ENCODE measurements at regions not wholly inside any gene's neighbourhood (a gene's known extent, or its start where the extent isn't known, plus 50 kb on each side); places are given as distances from the start of the nearest gene placed in this dataset.

DNA sequence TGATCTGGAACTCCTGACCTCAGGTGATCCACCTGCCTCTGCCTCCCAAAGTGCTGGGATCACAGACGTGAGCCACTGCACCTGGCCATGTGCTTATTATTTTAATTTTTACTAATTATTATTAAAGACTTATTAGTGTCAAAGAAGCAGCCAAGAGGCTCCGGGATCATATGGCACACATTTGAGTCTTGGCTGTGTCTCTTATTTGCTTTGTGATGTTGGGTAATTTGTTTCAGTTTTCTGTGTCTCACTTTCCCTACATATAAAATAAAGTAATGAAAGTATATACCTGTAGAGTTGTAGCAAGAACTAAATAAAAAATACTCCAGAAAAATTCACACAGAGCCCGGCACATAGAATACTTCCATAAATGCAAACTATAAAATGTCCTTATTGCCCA, 238.0 kb upstream of the TBL1XR1 start:
- WGBS: 74% methylated on average over 3 of the region's 3 CpGs
- Histone ChIP-seq H3K36me3 (no peaks in the 10 kb centered on the region), H3K27ac (no peak overlapping the region), H3K4me1 (no peaks in the 10 kb centered on the region), H3K9me3 (no peaks in the 10 kb centered on the region), H3K4me3 (no peak overlapping the region), H3K27me3 (no peaks in the 10 kb centered on the region)
- DNase-seq (ENCODE audit: low spot score in 2 of 2): no peak
- TF ChIP-seq POLR2AphosphoS5 (IDR thresholded peaks at IDR 0.05) (no peak), EP300 (IDR thresholded peaks at IDR 0.05) (no peak), POLR2A (IDR thresholded peaks at IDR 0.05) (no peak)
- TF ChIP-seq, protein P1, sequence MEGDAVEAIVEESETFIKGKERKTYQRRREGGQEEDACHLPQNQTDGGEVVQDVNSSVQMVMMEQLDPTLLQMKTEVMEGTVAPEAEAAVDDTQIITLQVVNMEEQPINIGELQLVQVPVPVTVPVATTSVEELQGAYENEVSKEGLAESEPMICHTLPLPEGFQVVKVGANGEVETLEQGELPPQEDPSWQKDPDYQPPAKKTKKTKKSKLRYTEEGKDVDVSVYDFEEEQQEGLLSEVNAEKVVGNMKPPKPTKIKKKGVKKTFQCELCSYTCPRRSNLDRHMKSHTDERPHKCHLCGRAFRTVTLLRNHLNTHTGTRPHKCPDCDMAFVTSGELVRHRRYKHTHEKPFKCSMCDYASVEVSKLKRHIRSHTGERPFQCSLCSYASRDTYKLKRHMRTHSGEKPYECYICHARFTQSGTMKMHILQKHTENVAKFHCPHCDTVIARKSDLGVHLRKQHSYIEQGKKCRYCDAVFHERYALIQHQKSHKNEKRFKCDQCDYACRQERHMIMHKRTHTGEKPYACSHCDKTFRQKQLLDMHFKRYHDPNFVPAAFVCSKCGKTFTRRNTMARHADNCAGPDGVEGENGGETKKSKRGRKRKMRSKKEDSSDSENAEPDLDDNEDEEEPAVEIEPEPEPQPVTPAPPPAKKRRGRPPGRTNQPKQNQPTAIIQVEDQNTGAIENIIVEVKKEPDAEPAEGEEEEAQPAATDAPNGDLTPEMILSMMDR (IDR thresholded peaks at IDR 0.05): no peak

DNA sequence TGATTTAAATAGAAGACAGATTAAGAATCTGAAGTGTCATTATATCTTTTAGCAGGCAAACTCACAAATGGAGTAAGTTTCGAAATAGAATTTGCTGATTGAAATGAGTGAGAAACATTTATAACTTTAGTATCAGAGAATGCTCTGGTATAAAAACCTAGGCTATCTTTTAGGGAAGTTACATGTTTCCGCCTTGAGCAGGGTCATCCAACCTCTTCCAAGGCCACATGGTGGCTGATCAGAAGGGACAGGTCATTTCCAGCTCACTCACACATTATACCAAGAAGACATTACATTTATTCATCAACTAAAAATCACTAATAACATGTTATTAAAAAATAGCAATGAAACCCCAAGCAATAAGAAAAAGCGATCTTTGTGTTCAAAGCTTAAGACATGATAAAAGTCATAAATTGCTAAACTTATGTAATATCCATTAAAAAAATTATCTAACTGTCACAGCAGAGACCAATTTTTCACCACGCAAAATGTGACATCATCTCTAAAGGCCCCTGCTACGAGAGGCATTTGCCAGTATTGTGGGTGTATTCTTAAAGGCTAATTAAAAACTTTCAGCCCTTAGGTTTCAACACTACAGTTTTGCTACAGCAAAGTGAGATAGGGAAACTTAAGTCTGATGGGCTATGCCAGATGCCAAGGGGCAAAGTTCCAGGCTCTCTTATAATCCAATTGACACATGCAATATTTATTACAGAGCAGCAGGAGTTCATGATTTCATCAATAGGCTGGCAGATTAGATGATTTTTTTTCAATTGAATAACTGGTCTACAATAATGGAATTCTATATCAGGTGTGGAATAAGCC, 240.4 kb upstream of the TBL1XR1 start:
- TF ChIP-seq POLR2A (IDR thresholded peaks at IDR 0.05): no peak
- no peak for TF ChIP-seq POLR2AphosphoS5 (IDR thresholded peaks at IDR 0.05)
- TF ChIP-seq, protein P1 (IDR thresholded peaks at IDR 0.05): no peak
- TF ChIP-seq EP300 (IDR thresholded peaks at IDR 0.05): no peak
- Histone ChIP-seq H3K4me1 (peaks cover 4% of the 10 kb centered on the region), H3K4me3 (no peak overlapping the region), H3K27me3 (no peaks in the 10 kb centered on the region), H3K27ac (no peak overlapping the region), H3K36me3 (no peaks in the 10 kb centered on the region), H3K9me3 (no peaks in the 10 kb centered on the region)
- DNase-seq (ENCODE audit: low spot score in 2 of 2): no peak
- WGBS: 75% methylated on average over 5 of the region's 5 CpGs

DNA sequence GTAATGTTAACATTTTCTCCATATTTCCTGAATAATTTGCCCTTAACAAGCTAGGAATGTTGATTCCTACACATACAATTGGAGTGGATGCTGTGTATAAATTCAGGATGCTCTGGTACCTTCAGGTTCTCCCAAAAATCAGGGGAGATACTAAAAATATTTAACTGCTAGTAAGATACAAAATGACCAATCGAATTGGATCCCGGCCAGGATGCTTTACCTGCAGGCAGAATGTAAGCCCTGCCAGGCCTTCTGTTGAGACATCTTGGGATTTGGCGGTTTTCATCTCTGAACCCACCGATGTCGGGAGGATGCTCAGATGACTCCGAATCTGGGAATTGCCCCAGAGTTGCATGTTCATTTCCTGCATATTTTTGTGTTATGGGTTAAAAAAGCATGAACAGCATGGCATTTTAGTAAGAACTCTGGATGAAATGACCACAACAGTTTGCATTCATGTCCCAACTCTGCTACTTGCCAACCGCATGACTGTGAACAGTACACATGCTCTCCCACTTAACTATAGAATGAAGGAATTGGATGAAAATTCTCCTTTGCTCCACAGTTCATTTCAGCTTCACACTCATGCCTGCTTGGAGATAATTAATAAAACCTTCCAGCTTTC, 241.4 kb upstream of the TBL1XR1 start:
- no peak for DNase-seq (ENCODE audit: low spot score in 2 of 2)
- Histone ChIP-seq H3K4me1 (peaks cover 4% of the 10 kb centered on the region), H3K36me3 (no peaks in the 10 kb centered on the region), H3K27ac (no peak overlapping the region), H3K9me3 (no peaks in the 10 kb centered on the region), H3K4me3 (no peak overlapping the region), H3K27me3 (no peaks in the 10 kb centered on the region)
- TF ChIP-seq, protein P1 (IDR thresholded peaks at IDR 0.05): no peak
- WGBS: 82% methylated on average over 7 of the region's 7 CpGs

DNA sequence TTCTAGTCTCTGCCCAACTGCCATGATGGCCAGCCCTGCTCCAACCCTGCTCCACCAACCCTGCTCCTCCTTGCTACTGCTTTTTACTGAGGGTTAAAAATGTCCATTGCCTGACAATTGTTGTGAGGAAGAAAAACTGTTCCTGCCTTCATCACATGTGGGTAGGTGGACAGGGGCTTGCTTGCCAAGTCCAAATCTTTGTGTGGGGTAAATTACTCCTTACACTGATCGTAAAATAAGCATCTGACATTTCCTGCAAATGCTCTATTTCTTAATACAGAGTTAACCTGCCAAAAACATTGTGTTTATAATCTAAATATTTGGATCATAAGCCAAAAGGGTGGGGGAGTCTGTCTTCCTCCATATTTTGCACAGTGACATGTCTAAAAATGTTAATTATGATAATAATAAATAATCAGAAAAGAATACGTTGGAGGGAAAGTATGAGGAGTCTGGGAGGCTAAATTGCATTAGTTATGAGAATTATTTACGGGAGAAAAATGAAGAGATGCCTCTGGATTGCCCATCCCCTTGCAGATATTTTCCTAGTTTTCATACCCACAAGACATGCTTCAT, 242.5 kb upstream of the TBL1XR1 start:
- Histone ChIP-seq H3K9me3 (no peaks in the 10 kb centered on the region), H3K4me3 (no peak overlapping the region), H3K36me3 (no peaks in the 10 kb centered on the region), H3K27ac (no peak overlapping the region), H3K27me3 (no peaks in the 10 kb centered on the region), H3K4me1 (peaks cover 4% of the 10 kb centered on the region)
- 67% methylated on average over 3 of the region's 3 CpGs for WGBS
- TF ChIP-seq, protein P1 (IDR thresholded peaks at IDR 0.05): no peak
- TF ChIP-seq POLR2A (IDR thresholded peaks at IDR 0.05) (no peak), EP300 (IDR thresholded peaks at IDR 0.05) (no peak), POLR2AphosphoS5 (IDR thresholded peaks at IDR 0.05) (no peak)
- no peak for DNase-seq (ENCODE audit: low spot score in 2 of 2)

DNA sequence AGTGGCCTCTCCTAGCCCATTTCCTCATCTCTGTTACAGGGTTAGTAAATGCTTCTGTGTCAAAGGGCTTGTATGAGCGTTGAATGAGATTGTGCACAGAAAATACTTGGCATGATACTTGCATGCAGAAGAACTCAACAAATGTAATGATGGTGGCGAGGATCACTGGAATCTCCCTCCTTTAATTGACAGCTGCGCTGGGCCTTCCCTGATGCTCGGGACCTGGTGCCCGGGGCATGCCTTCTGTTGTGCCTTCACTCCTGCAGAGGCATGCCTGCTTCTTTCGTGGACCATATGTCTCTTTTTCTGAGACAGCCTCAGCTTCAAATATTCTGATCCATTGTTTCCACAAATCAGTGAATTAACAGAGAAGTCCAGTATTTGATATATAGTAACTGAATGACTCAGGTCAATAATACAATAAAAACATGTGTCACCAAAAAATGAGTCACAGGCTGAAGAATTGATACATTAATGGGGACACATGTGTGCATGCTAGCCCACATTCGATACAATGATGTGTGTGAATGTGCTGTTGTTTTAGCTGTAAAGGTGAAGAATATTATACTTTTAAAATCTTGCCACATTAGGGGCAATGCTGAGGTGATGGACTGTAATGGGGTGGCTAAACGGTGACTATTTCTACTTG, 243.3 kb upstream of the TBL1XR1 start:
- Histone ChIP-seq H3K4me3 (no peak overlapping the region), H3K27ac (no peak overlapping the region)
- whole genome bisulfite sequencing: 65% methylated on average over 8 of the region's 8 CpGs

More for the DNA sequence above, 243.3 kb upstream of the TBL1XR1 start:
- Histone ChIP-seq H3K9me3 (no peaks in the 10 kb centered on the region), H3K27me3 (no peaks in the 10 kb centered on the region), H3K36me3 (no peaks in the 10 kb centered on the region), H3K4me1 (peaks cover 4% of the 10 kb centered on the region)
- no peak for DNase-seq (ENCODE audit: low spot score in 2 of 2)
- TF ChIP-seq, protein P1 (IDR thresholded peaks at IDR 0.05): no peak
- TF ChIP-seq POLR2A (IDR thresholded peaks at IDR 0.05) (no peak), POLR2AphosphoS5 (IDR thresholded peaks at IDR 0.05) (no peak), EP300 (IDR thresholded peaks at IDR 0.05) (no peak)
